ENCODE measurements at regions not wholly inside any gene's neighbourhood (a gene's known extent, or its start where the extent isn't known, plus 50 kb on each side); places are given as distances from the start of the nearest gene placed in this dataset.

DNA sequence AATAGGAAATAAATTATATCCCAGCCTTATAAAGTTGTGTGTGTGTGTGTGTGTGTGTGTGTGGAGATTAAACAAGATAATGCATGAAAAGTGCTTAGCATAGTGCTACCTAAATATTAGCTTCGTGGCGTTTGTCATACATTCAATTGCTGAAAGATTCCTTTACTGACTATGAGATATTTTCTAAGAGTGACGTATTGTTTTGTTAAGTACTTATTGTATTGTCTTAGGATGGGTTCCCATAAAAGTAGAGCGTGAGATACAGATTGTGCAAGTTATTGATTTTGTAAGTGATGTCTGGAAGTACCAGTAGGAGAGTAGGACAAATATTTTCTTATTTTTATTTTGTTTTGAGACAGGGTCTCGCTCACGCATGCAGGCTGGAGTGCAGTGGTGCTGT, 730.0 kb downstream of the CDH8 start:
- TF ChIP-seq, protein P1, sequence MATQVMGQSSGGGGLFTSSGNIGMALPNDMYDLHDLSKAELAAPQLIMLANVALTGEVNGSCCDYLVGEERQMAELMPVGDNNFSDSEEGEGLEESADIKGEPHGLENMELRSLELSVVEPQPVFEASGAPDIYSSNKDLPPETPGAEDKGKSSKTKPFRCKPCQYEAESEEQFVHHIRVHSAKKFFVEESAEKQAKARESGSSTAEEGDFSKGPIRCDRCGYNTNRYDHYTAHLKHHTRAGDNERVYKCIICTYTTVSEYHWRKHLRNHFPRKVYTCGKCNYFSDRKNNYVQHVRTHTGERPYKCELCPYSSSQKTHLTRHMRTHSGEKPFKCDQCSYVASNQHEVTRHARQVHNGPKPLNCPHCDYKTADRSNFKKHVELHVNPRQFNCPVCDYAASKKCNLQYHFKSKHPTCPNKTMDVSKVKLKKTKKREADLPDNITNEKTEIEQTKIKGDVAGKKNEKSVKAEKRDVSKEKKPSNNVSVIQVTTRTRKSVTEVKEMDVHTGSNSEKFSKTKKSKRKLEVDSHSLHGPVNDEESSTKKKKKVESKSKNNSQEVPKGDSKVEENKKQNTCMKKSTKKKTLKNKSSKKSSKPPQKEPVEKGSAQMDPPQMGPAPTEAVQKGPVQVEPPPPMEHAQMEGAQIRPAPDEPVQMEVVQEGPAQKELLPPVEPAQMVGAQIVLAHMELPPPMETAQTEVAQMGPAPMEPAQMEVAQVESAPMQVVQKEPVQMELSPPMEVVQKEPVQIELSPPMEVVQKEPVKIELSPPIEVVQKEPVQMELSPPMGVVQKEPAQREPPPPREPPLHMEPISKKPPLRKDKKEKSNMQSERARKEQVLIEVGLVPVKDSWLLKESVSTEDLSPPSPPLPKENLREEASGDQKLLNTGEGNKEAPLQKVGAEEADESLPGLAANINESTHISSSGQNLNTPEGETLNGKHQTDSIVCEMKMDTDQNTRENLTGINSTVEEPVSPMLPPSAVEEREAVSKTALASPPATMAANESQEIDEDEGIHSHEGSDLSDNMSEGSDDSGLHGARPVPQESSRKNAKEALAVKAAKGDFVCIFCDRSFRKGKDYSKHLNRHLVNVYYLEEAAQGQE (IDR thresholded peaks at IDR 0.05) = no peak
- no peak for TF ChIP-seq SP1 (IDR thresholded peaks at IDR 0.05)

Measured in liver (tissue), 2 donors.